ENCODE measurements at regions not wholly inside any gene's neighbourhood (a gene's known extent, or its start where the extent isn't known, plus 50 kb on each side); places are given as distances from the start of the nearest gene placed in this dataset.

- TF ChIP-seq EZH2 (IDR thresholded peaks at IDR 0.05; ENCODE audit: low read depth, unreplicated experiment): no peak
- TF ChIP-seq, protein P1, sequence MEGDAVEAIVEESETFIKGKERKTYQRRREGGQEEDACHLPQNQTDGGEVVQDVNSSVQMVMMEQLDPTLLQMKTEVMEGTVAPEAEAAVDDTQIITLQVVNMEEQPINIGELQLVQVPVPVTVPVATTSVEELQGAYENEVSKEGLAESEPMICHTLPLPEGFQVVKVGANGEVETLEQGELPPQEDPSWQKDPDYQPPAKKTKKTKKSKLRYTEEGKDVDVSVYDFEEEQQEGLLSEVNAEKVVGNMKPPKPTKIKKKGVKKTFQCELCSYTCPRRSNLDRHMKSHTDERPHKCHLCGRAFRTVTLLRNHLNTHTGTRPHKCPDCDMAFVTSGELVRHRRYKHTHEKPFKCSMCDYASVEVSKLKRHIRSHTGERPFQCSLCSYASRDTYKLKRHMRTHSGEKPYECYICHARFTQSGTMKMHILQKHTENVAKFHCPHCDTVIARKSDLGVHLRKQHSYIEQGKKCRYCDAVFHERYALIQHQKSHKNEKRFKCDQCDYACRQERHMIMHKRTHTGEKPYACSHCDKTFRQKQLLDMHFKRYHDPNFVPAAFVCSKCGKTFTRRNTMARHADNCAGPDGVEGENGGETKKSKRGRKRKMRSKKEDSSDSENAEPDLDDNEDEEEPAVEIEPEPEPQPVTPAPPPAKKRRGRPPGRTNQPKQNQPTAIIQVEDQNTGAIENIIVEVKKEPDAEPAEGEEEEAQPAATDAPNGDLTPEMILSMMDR (conservative IDR thresholded peaks at IDR 0.05; ENCODE audit: low read depth in 2 of 2): no peak
- TF ChIP-seq EZH2phosphoT487 (IDR thresholded peaks at IDR 0.05; ENCODE audit: unreplicated experiment): no peak
- no peak for TF ChIP-seq POLR2AphosphoS5 (IDR thresholded peaks at IDR 0.05; ENCODE audit: low read depth)
- TF ChIP-seq, protein P2, sequence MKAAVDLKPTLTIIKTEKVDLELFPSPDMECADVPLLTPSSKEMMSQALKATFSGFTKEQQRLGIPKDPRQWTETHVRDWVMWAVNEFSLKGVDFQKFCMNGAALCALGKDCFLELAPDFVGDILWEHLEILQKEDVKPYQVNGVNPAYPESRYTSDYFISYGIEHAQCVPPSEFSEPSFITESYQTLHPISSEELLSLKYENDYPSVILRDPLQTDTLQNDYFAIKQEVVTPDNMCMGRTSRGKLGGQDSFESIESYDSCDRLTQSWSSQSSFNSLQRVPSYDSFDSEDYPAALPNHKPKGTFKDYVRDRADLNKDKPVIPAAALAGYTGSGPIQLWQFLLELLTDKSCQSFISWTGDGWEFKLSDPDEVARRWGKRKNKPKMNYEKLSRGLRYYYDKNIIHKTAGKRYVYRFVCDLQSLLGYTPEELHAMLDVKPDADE (IDR thresholded peaks at IDR 0.05): no peak
- TF ChIP-seq JUNB (IDR thresholded peaks at IDR 0.05; ENCODE audit: unreplicated experiment): no peak
- TF ChIP-seq REST (IDR thresholded peaks at IDR 0.05; ENCODE audit: unreplicated experiment): no peak
- no peak for TF ChIP-seq CREB1 (CRISPR knock-in tag; IDR thresholded peaks at IDR 0.05; ENCODE audit: low read depth)
- TF ChIP-seq STAT1 (IDR thresholded peaks at IDR 0.05; ENCODE audit: unreplicated experiment): no peak
- TF ChIP-seq NANOG (IDR thresholded peaks at IDR 0.05; ENCODE audit: borderline replicate concordance): no peak
- no peak for TF ChIP-seq ZNF114 (CRISPR knock-in tag; IDR thresholded peaks at IDR 0.05)
- TF ChIP-seq, protein P3, sequence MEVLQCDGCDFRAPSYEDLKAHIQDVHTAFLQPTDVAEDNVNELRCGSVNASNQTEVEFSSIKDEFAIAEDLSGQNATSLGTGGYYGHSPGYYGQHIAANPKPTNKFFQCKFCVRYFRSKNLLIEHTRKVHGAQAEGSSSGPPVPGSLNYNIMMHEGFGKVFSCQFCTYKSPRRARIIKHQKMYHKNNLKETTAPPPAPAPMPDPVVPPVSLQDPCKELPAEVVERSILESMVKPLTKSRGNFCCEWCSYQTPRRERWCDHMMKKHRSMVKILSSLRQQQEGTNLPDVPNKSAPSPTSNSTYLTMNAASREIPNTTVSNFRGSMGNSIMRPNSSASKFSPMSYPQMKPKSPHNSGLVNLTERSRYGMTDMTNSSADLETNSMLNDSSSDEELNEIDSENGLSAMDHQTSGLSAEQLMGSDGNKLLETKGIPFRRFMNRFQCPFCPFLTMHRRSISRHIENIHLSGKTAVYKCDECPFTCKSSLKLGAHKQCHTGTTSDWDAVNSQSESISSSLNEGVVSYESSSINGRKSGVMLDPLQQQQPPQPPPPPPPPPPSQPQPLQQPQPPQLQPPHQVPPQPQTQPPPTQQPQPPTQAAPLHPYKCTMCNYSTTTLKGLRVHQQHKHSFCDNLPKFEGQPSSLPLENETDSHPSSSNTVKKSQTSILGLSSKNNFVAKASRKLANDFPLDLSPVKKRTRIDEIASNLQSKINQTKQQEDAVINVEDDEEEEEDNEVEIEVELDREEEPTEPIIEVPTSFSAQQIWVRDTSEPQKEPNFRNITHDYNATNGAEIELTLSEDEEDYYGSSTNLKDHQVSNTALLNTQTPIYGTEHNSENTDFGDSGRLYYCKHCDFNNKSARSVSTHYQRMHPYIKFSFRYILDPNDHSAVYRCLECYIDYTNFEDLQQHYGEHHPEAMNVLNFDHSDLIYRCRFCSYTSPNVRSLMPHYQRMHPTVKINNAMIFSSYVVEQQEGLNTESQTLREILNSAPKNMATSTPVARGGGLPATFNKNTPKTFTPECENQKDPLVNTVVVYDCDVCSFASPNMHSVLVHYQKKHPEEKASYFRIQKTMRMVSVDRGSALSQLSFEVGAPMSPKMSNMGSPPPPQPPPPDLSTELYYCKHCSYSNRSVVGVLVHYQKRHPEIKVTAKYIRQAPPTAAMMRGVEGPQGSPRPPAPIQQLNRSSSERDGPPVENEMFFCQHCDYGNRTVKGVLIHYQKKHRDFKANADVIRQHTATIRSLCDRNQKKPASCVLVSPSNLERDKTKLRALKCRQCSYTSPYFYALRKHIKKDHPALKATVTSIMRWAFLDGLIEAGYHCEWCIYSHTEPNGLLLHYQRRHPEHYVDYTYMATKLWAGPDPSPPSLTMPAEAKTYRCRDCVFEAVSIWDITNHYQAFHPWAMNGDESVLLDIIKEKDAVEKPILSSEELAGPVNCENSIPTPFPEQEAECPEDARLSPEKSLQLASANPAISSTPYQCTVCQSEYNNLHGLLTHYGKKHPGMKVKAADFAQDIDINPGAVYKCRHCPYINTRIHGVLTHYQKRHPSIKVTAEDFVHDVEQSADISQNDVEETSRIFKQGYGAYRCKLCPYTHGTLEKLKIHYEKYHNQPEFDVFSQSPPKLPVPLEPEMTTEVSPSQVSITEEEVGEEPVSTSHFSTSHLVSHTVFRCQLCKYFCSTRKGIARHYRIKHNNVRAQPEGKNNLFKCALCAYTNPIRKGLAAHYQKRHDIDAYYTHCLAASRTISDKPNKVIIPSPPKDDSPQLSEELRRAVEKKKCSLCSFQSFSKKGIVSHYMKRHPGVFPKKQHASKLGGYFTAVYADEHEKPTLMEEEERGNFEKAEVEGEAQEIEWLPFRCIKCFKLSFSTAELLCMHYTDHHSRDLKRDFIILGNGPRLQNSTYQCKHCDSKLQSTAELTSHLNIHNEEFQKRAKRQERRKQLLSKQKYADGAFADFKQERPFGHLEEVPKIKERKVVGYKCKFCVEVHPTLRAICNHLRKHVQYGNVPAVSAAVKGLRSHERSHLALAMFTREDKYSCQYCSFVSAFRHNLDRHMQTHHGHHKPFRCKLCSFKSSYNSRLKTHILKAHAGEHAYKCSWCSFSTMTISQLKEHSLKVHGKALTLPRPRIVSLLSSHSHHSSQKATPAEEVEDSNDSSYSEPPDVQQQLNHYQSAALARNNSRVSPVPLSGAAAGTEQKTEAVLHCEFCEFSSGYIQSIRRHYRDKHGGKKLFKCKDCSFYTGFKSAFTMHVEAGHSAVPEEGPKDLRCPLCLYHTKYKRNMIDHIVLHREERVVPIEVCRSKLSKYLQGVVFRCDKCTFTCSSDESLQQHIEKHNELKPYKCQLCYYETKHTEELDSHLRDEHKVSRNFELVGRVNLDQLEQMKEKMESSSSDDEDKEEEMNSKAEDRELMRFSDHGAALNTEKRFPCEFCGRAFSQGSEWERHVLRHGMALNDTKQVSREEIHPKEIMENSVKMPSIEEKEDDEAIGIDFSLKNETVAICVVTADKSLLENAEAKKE (CRISPR knock-in tag; IDR thresholded peaks at IDR 0.05): no peak
- no peak for TF ChIP-seq ZNF331 (CRISPR knock-in tag; IDR thresholded peaks at IDR 0.05; ENCODE audit: low read depth)
Observed at GRCh38 chr5:33305572-33305971, 135.2 kb upstream of the TARS1 start.

Measured in GM23338 (cell line).